SU-DHL-6 (cell line): ENCODE measurements at regions not wholly inside any gene's neighbourhood (a gene's known extent, or its start where the extent isn't known, plus 50 kb on each side); places are given as distances from the start of the nearest gene placed in this dataset.

ENCODE experiments used
- H2AFZ ChIP-seq: fragments of 200-600 bp; sonication (generic); 2 replicates; pipeline ENCODE4 v1.6.1; 2014; ENCODE audit warnings: low read depth, mild to moderate bottlenecking, moderate library complexity, mixed read lengths, antibody characterized with exemption, low read length; ENCODE audit not compliant: severe bottlenecking
- H3F3A ChIP-seq: fragments of 200-600 bp; shearing (Covaris generic); 2 replicates; pipeline ENCODE4 v1.6.0; 2016; ENCODE audit warnings: antibody characterized with exemption, mild to moderate bottlenecking; ENCODE audit not compliant: insufficient read depth
- H3K27ac ChIP-seq: fragments of 200-600 bp; sonication (generic); 2 replicates; pipeline ENCODE4 v1.5.1; 2016; ENCODE audit warnings: low read depth, mild to moderate bottlenecking, low read length, moderate library complexity, mixed read lengths
- H3K27me3 ChIP-seq: fragments of 200-600 bp; sonication (generic), shearing (Covaris generic); 2 replicates; pipeline ENCODE4 v1.6.0; 2014; ENCODE audit warnings: mild to moderate bottlenecking, low read length
- H3K36me3 ChIP-seq: fragments of 200-600 bp; sonication (generic); 2 replicates; pipeline ENCODE4 v1.6.1; 2014; ENCODE audit warnings: mild to moderate bottlenecking, low read length, mixed read lengths
- H3K4me2 ChIP-seq: fragments of 300-600, 200-600 bp; shearing (Covaris generic), sonication (generic); 2 replicates; pipeline ENCODE4 v1.6.0; 2014; ENCODE audit warnings: low read length, low read depth, mild to moderate bottlenecking; ENCODE audit not compliant: poor library complexity, severe bottlenecking
- H3K4me3 ChIP-seq: fragments of 200-600 bp; sonication (generic); 2 replicates; pipeline ENCODE4 v1.5.1; 2014; ENCODE audit warnings: antibody characterized with exemption, low read length, mild to moderate bottlenecking, mixed read lengths; ENCODE audit not compliant: insufficient read depth, poor library complexity, severe bottlenecking
- H3K79me2 ChIP-seq: fragments of 200-600 bp; sonication (generic); 2 replicates; pipeline ENCODE4 v1.6.1; 2014; ENCODE audit warnings: mild to moderate bottlenecking, low read length, moderate library complexity; ENCODE audit not compliant: insufficient read depth
- H3K9ac ChIP-seq: fragments of 200-600 bp; sonication (generic); 2 replicates; pipeline ENCODE4 v1.7.0; 2014; ENCODE audit warnings: mild to moderate bottlenecking, low read length
- H3K9me2 ChIP-seq: fragments of 200-600 bp; sonication (generic); replicated peaks from 2 replicates; pipeline ENCODE4 v1.6.1; 2014; ENCODE audit warnings: low read length; ENCODE audit not compliant: insufficient read depth
- H3K9me3 ChIP-seq: fragments of 200-600 bp; sonication (generic); 2 replicates; pipeline ENCODE4 v1.6.1; 2014; ENCODE audit warnings: low read length, mixed read lengths; ENCODE audit not compliant: insufficient read depth
- H4K20me1 ChIP-seq: fragments of 200-600 bp; sonication (generic); 2 replicates; pipeline ENCODE4 v1.6.1; 2014; ENCODE audit warnings: low read depth, mild to moderate bottlenecking, antibody characterized with exemption, low read length, moderate library complexity, mixed read lengths
- CTCF ChIP-seq: fragments of 200-600 bp; sonication (generic); IDR thresholded peaks from one replicate; pipeline ENCODE4 v1.5.1; 2017; ENCODE audit warnings: antibody characterized with exemption, mild to moderate bottlenecking, low read length, moderate library complexity; ENCODE audit not compliant: insufficient read depth, poor library complexity, severe bottlenecking
- EZH2phosphoT487 ChIP-seq: fragments of 200-600 bp; sonication (generic), shearing (Covaris generic); conservative IDR thresholded peaks from 2 replicates; pipeline ENCODE4 v1.6.1; 2018; ENCODE audit warnings: mild to moderate bottlenecking, antibody characterized with exemption, low read length, moderate library complexity, mixed read lengths

GRCh38 chr17:37841232-37841631 lies 83.0 kb upstream of the TBC1D3K start:
- Histone ChIP-seq H3K9me3 (no peaks in the 10 kb centered on the region), H3K4me3 (no peak overlapping the region), H3F3A (peaks cover 17% of the 10 kb centered on the region; the same call in 1 of the 2 replicates), H4K20me1 (no peaks in the 10 kb centered on the region), H3K9ac (no peak overlapping the region), H2AFZ (no peak overlapping the region), H3K4me2 (no peak overlapping the region), H3K27me3 (no peaks in the 10 kb centered on the region), H3K9me2 (no peaks in the 10 kb centered on the region), H3K27ac (no peak overlapping the region), H3K36me3 (no peaks in the 10 kb centered on the region), H3K79me2 (no peaks in the 10 kb centered on the region)
- TF ChIP-seq CTCF (no peak), EZH2phosphoT487 (no peak)

- Histone ChIP-seq H3K9ac (no peak overlapping the region), H3K9me3 (no peaks in the 10 kb centered on the region), H3K9me2 (no peaks in the 10 kb centered on the region), H3K4me3 (no peak overlapping the region), H3K79me2 (no peaks in the 10 kb centered on the region), H3K36me3 (no peaks in the 10 kb centered on the region), H4K20me1 (no peaks in the 10 kb centered on the region), H3K27me3 (no peaks in the 10 kb centered on the region), H3K4me2 (no peak overlapping the region), H3F3A (peaks cover 17% of the 10 kb centered on the region; the same call in 1 of the 2 replicates), H3K27ac (no peak overlapping the region), H2AFZ (no peak overlapping the region)
- TF ChIP-seq CTCF, result no peak
- TF ChIP-seq EZH2phosphoT487, result no peak
Observed at GRCh38 chr17:37840576-37840975, 83.6 kb upstream of the TBC1D3K start.

- no peaks in the 10 kb centered on the region for H4K20me1 ChIP-seq
- no peak overlapping the region for H3K4me3 ChIP-seq
- H3K9me3 ChIP-seq, result no peaks in the 10 kb centered on the region
- no peaks in the 10 kb centered on the region for H3K9me2 ChIP-seq
- H3K27ac ChIP-seq, result no peak overlapping the region
- H3K79me2 ChIP-seq, result no peaks in the 10 kb centered on the region
- no peak overlapping the region for H3K4me2 ChIP-seq
- no peak overlapping the region for H3K9ac ChIP-seq
- TF ChIP-seq EZH2phosphoT487 (no peak), CTCF (no peak)
- H2AFZ ChIP-seq, result no peak overlapping the region
- no peaks in the 10 kb centered on the region for H3K27me3 ChIP-seq
- no peaks in the 10 kb centered on the region for H3K36me3 ChIP-seq
- H3F3A ChIP-seq, result 0 out of 2 replicates have a peak, but pooled peaks cover 6% of the 10 kb centered on the region
Observed at GRCh38 chr17:37839196-37839978, 84.8 kb upstream of the TBC1D3K start.
